A204.1 (cell line): ENCODE measurements at regions not wholly inside any gene's neighbourhood (a gene's known extent, or its start where the extent isn't known, plus 50 kb on each side); places are given as distances from the start of the nearest gene placed in this dataset.

ENCODE experiments used
- FAIRE-seq: peaks from 2 replicates; lab custom pipeline; 2012; peaks lifted over from hg19 to GRCh38; lab: Jason Lieb, UNC

DNA sequence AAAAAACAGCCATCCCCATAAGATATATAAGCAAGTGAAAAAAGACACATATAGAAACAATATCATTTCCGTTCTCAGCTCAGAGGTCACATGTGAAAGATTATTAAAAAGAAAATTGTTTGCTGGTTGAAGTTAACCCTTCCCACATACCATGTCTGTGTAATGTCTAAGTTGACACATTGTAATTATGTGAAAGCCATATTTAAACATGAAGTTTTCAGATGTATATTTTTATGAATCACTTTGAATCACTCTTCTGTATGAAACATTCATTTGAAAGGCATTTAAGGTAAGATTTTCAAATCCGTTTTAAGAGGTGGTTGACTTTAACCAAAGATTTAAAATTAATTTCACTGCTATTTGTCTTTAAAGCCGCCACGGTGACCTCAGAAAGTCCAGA, 441.9 kb downstream of the RND3 start:
- no peak for FAIRE-seq

DNA sequence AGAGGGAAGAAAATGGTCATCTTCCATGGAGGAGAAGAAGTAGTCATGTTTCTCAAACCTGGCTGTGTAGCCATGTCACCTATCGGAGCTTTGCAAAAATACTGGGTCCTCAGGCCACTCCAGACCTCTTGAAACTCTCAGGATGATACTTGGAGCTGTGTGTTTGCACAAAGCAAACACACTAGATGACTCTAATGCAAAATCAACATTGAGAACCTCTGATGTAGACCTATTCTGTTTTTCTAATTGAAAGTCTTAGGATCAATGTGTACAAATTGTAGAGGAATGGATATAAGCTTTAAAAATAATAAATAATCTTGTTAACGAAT, 444.3 kb downstream of the RND3 start:
- FAIRE-seq, result no peak

DNA sequence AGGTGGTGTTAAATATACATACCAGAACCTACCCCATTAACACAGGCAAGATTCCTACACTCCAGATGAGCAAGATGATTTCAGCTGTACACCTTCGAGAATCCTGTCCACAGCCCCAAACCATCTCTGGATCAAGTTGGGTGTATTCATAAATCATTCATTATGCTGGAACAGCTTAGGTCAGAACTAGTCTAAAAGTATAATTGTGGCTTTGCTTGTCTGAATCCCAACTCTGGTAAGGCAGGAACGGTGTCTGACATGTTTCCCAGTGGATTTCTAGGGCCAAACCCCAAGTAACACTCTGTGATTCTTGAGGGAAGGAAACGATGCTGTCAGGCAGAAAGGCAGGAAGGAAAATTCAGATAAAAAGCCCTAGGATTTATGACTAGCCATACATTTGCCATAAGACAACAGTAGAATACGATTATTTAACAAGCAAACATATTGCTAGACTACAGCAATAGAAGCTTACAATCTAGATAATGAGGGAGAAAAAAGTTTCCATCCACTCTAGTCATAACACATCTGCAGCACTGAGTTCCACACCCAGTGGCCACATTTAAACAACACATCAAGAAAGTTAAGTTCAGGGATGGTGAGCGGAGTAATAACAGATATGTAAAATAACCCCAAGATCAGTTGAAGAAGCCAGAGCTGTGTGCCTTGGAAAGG, 444.8 kb downstream of the RND3 start:
- FAIRE-seq, result no peak

DNA sequence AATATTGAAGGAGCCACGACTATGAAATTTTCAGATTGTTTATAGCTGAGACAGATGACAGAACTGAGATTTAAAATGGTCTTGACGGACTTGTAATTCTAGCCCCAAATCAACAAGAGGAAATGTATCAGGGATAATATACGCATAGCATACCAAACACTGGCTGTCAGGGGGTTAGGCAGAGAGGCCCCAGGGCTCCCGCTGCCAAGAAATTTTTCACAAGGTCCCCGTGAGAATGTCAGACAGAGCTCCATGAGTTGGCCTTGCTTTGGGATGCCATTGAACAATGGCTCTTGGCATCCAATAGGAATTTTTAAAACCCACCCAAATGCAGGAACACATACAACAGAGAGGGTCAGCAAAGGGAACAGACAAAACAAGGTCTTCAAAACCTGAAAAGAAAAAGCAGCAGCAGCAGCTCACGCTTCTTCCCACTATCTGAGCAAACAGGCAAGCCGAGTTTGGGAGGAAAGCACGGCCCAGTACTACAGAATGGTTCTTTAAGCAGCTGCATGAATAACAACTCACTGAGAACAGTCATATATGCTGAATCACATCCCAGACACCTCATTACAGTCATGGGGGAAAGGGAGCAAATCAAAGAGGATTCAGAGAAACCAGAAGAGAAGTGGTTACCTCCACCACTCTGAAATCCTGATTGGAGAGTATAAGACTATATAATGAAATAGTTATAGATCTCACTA, 445.6 kb downstream of the RND3 start:
- no peak for FAIRE-seq

DNA sequence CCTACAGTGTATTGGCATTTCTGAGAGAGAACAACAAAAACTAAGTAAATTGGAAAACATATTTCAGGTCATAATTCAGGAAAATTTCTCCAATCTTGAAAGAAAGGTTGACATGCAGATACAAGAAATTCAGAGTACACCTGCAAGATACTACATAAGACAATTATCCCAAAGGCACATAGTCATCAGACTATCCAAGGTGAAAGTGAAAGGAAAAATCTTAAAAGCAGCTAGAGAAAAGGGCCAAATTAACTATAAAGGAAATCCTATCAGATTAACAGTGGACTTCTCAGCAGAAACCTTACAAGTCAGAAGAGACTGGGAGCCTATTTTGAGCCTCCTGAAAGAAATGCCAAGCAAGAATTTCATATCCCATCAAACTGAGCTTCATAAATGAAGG, 449.0 kb upstream of the MMADHC start:
- FAIRE-seq, result no peak

DNA sequence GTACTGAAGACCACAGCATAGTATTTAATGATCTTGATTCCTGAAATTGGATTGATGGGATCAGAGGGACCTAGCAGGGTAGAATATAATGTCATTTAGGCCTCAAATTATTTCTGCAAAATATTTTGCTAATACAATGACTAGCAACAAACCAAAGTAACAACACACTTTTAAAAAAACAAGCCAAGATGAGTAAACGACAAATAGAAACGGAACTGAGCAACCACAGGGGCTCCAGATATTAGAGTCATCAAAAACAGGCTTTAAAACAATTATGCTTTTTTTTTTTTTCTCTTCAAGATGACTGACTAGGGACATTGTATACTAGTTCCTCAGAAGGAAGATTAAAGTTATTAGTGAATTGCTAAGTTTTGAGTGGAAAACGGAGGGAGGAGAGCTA, 447.1 kb upstream of the MMADHC start:
- FAIRE-seq, result no peak

DNA sequence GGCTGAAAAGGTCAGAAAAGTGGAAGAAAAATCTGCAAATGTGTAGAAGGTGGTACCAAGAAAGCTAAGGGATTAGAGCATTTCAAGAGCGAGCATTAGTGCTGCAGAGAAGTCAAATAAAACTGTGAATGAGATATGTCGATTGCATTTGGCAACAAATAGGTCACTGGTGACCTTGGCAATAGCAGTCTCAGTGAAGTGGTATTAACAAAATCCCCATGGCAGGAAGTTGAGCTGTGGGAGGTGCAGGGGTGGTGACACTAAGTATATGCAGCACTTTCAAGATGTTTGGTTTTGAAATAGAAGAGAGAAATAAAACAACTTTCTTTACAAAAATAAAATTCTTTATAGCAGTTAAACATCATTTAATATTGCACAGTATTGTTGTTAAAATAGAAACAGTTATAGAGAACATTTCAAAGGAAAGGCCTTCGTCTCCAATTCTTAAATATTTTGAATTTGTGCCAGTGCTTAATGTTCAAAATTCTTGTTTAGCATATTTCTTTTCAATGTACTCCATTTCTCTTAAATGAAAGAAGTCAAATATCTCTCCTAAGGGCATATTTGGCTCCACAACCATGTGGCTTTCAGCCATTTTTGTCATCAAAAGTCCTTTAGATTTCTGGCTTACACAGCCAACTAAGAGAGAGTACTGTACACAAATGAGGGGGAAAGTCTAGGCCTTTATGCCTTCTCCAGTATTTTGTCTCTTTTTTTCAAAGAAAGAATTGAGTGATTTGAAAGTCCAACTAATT, 443.0 kb upstream of the MMADHC start:
- no peak for FAIRE-seq

DNA sequence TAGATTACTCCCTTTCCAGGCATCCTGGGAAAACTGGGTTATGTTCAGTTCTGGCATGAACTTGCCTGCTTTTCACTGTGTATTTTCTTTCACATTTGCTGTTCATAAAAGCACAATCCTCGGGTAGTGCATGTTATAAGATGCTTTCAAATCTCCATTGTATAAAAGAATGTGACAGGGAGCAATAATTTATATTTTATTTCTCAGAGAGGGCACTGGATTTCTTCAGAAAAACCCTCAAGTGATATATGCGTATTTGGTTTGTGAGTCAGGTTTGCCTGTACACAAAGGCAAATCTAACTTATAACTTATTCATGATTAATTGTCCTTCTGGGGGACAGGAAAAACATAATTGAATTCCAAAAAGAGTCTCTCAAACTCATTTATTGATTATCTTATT, 440.7 kb upstream of the MMADHC start:
- FAIRE-seq, result no peak

DNA sequence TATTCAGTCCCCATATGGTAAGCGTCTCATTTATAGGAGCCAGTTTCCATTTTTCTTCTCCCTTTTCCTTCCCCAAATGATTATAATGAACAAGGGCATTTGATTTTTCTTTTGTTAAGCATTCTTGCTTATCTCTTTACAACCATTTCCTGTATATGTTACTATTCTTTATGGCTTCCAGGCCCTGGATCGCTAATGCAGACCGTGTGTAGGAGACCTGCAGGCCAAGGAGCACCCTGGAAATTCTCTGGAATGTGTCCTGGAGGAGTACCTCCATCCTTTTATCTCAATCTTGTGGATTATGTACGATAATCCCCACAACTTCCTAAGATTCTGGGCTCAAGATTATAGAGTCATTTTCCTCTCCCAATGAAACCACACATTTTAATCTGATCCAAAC, 439.6 kb upstream of the MMADHC start:
- FAIRE-seq, result no peak

DNA sequence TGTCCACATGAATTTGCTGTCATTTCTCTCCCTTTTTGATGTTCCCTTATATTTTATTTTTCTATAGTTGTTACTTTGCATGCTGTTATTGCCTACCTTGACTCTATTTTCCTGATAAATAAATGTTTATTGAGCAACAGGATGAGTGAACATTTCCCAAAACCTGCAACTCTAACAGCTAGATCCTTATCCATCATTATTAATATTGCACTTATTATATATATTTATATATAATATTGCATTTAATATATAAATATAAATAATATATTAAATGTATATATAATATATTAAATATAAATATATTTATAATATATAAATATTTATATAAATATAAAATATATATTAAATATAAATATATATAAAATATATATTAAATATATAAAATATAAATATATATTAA, 436.1 kb upstream of the MMADHC start:
- no peak for FAIRE-seq

DNA sequence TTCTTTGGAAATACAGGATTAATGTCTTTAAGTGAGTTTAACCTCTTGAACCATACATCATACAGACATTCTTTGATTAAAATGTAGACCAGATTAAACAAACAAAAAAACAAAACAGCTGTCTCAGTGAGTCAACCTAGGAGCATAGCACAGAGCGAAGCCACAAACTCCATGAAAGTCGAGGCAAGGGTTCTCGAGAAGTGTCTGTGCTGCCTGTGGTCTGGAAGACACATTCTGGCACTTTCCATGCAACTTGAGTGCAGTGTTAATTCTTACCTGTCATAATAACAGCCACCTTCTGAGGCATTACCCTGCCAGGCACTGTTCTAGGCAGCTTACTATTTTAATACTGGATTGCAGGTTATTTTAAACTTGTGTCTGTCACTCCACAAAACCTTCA, 435.5 kb upstream of the MMADHC start:
- no peak for FAIRE-seq

DNA sequence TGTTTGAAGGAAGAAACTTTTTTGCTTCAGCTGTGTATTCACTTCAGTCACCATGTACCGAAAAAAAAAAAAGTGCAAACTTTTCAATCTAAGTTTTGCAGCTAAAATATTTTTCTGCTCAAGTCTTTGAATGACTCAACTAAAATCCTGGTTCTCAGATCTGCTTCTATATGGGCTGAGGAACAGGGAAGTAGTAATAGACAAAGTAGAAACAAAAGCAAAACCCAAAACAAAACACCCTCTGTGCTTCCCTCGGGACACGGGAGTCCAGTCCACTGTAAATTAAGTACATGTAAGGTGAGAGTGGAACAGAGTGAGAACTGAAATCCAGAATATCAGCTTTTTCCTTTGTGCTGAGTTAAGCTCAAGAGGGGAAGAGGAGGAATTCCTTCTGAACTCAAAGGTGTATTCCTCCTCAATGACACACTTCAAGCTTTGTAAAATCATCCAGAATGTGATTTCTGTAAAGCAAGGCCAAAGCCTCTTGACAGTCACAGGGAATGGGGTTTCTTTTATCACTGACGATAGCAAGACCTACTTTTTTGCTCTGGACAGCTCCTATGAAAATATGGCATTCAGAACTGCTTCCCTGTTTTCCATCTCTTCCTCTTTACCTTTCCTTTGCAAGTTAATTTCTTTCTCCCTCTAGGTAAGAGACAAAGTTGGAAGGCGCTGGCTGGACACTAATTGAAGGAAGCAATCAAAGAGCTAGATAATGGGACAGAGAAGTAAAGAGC, 433.5 kb upstream of the MMADHC start:
- no peak for FAIRE-seq

DNA sequence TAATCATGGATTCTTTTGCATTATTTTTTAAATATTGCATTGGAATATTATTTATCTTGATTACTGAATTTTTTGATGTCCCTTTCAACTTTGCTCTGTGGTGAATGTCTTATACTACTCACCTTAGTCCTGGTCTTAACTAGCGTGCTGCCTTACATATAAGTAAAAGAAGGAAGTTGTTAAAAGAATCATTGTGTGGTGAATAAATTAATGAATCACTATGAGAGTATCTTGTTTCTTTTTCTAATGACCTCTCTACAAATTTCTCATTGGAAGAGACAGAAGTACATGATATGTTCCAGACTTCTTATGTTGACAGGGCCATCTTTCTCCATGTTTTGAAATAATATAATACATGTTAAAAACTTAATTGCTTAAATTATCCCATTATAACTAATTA, 432.6 kb upstream of the MMADHC start:
- FAIRE-seq, result no peak

DNA sequence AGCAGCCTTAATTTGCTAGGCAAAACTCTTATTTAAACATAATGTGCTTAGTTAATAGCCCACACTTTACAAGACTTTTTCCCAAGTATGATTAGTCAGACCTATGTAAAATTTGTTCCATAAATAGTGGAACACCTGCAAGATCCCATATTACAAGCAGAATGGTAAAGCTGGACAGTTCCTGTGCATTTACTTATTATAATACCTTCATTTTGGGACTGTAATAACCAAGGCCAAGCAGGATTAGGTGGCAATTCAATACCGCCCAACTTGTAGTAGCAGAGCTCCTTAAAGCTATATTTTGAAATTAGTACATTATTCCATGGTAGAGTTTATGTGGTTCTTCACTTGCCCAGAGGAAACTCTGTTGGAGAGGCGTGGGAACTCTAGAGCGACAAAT, 431.5 kb upstream of the MMADHC start:
- no peak for FAIRE-seq

DNA sequence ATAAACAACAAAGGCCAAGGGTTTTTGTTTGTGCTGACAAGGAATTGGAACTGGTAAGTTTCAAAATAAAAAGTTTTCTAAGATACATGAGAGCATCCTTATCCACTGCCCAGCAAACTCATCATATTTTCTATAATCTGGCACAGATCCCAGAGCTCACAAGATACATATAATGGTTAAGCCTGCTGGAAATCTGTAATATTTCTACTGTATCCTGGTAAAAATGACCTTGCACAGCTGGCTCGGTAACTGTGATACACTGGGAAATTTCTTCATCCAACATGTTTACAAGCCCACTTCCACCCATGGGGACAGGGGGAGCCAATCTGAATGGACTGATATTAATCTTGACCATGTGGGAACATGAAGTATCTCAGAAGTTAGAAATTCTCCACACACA, 425.4 kb upstream of the MMADHC start:
- no peak for FAIRE-seq

DNA sequence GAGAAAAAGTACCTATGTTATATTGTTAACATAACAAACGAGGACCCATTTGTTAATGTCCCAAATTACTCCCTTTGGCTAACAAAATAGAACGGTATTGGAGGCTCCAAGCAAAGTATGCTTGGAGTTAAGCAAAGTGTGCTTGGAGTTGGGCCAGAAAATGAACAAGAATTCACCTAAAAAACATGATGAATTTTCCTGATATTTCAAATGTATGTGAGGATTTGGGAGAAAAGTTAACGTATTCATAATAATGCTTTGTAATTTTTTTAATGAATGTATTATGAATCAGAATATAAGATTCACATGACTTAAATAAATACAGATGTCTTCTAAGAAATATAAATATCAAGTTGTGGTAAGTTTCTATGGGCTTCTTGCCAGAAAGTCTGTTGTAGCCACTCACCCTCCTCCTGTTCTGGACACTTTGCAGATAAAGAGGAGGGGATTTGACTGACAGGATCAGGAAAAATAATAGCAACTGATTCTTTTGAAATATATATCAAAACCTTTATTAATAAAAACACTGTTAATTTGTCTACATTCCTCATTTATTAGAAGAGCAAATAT, 423.7 kb upstream of the MMADHC start:
- no peak for FAIRE-seq

DNA sequence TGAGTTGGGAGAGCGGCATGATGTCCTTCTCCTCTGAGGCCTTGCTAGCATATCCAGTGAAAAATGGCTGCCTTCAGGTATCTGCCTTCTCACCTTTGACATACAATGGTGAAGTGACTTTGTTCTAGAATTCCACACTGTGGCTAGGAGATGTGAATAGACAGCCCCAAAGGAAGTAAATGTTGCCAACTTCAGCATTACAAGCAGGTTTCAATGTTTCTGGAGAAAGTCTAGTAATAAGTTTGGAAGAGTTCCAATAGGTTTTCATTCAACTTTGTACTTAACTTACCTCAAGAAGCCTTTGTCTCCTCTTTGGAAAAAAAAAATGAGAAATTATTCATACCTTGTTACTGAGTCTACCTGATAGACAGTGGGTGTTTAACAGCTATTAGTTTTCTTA, 421.3 kb upstream of the MMADHC start:
- no peak for FAIRE-seq

DNA sequence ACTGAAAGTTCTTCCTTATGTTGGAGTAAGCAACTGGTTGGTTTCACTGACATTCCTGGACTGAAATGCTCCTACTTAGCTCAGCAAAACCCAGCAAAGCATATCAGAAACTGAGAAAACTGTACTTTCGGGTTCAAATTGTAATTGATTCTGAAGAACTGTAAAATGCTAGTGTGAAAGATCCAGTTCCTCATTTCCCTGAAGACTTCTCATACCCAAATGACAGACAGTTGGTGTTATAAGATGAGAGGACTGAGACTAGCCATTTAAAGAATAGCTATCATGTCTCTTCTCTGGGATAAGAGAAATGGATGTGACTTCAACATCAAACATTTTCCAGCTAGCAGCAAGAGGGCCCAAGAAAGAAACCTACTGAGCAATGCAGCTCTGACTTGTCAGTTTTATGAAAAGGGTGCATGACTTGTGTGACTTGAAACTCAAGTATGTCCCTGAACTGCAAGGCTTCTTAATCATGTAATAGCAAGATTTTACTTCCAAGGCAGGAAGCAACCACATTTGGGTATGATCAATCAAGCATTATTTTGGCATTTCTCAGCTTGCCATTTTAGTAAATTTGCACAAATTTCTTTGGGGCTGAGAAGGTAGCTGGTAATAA, 420.3 kb upstream of the MMADHC start:
- FAIRE-seq, result no peak

DNA sequence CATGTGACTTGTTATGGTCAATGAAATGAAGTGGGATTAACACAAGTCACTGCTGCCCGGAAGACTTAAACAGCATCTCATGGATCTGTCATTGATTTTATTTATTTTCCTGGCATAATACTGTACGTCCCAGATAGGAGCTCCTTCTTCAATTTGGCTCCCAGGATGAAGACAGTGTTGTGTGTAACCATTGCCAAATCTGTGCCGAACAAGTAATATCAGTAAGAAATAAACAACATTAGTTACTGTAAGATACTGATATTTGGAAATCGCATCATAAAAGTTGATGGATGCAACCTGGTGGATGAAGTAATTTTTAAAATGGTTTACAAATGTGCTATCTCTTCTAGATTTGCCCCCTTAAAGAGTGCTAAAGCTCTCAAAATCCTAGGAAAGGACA, 419.0 kb upstream of the MMADHC start:
- FAIRE-seq, result no peak

DNA sequence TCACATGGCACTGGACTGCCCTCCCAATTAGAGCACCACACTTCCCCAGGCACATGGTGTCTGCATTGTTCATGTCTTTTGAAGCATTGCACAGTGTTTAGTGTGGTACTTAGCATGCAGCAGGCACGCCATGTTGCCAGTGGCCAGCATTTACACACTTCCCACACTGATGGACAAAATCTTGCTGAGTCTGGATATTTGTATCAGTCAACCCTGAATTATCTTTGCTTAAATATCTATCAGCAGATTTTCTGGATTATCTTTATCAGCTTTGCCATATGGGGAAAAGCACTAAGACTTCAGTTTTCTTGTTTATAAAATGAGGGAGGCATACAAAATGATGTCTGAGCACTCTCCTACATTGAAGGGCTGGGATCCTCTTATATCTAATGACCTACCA, 416.0 kb upstream of the MMADHC start:
- no peak for FAIRE-seq

DNA sequence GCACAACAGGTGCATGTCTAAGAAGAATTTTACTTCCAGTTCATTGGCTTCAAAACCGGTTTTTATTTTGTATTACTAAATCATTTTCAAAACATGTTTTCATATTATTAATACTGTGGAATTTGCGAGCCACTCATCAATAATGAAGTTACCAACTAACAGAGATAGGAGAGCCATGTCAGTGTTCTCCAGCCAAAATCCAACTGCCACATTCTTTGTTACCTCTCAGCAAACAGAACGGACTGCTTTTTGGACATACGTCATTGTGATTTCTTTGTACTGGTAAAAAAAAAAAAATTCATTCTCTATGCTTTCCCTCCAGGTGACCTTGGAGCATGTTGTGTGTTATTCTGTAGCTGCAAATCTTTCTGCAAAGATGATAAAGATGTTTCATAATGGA, 414.2 kb upstream of the MMADHC start:
- no peak for FAIRE-seq

DNA sequence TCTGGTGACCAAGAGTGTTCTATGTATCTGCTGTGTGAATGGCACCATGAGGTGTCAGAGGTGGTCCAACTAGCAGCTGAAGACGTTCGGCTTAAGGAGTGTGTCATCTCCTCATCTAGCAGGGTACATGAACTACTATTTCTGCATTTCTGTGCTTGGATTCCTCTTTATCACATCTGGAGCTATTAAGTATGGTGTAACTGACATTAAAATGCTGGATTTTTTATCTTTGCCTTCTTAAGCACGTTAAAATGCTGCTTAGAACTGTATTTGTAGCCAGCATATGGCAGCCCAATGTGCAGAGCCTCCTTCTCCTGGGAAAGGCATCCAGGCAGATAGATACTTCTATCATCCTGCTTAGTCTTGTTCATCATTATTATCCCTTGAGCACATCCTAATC, 409.3 kb upstream of the MMADHC start:
- FAIRE-seq, result no peak
